ENCODE measurements at regions not wholly inside any gene's neighbourhood (a gene's known extent, or its start where the extent isn't known, plus 50 kb on each side); places are given as distances from the start of the nearest gene placed in this dataset.
"Not testable (repeated sequence)": the region's sequence is repeated elsewhere in the genome, so short reads cannot be mapped to it uniquely, and the experiment has no call there.

- H3K4me2 ChIP-seq (replicated peaks; ENCODE audit: extremely low read depth, low read length, poor library complexity, severe bottlenecking): no peak overlapping the region
- intact Hi-C loops (cut with micrococcal nuclease): no loop called here
- Mint-ChIP-seq H3K36me3 (no peaks in the 10 kb centered on the region), H3K4me3 (no peak overlapping the region), H3K4me1 (no peaks in the 10 kb centered on the region), H3K27me3 (ENCODE audit: low read depth in 3 of 3) (no peaks in the 10 kb centered on the region), H3K9me3 (peaks cover 0 to 11% (median 9%) of the 10 kb centered on the region in 7 donors), H3K27ac (no peak overlapping the region)
- 100% methylated on average over 1 of the region's 1 CpG for WGBS (ENCODE audit: insufficient coverage)
- H3K27me3 ChIP-seq (ENCODE audit: control insufficient read depth in 2 of 2, insufficient read depth in 2 of 2, low read length in 2 of 2): no peaks in the 10 kb centered on the region
- H3K9me3 ChIP-seq (replicated peaks in 1 of 2; ENCODE audit: control insufficient read depth in 1 of 2, insufficient read depth in 1 of 2, low read length in 2 of 2): peaks cover 7 to 18% of the 10 kb centered on the region in 2 donors
- H3K27ac ChIP-seq (ENCODE audit: low read depth in 1 of 2, low read length in 2 of 2): no peak overlapping the region
- no peaks in the 10 kb centered on the region for H3K36me3 ChIP-seq (replicated peaks in 1 of 2; ENCODE audit: control insufficient read depth in 1 of 2, insufficient read depth in 2 of 2, low read length in 2 of 2)
- H2AFZ ChIP-seq (ENCODE audit: insufficient read depth, low read depth, low read length, poor library complexity, severe bottlenecking): no peak overlapping the region
- no peak for TF ChIP-seq CTCF (IDR thresholded peaks at IDR 0.05)
- no peaks in the 10 kb centered on the region for H3K79me2 ChIP-seq (ENCODE audit: insufficient read depth, low read length)
- no peak for DNase-seq
- no peak overlapping the region for H3K4me3 ChIP-seq (replicated peaks in 1 of 3; ENCODE audit: low read depth in 2 of 3, low read length in 3 of 3)
- H3K4me1 ChIP-seq (ENCODE audit: control insufficient read depth in 1 of 2, insufficient read depth in 2 of 2, low read length in 2 of 2): no peaks in the 10 kb centered on the region
- H4K20me1 ChIP-seq (ENCODE audit: insufficient read depth, low read length): no peaks in the 10 kb centered on the region
- H3K9ac ChIP-seq (ENCODE audit: insufficient read depth, low read length, poor library complexity, severe bottlenecking): no peak overlapping the region
These were observed 177.3 kb downstream of the OTOL1 start for GRCh38 chr3:161673866-161674265.

GRCh38 chr3:161674402-161674801 lies 177.8 kb downstream of the OTOL1 start:
- H3K4me3 ChIP-seq (replicated peaks in 1 of 3; ENCODE audit: low read depth in 2 of 3, low read length in 3 of 3): no peak overlapping the region
- H3K4me3 Mint-ChIP-seq: no peak overlapping the region
- peaks cover 0 to 11% (median 8%) of the 10 kb centered on the region in 7 donors for H3K9me3 Mint-ChIP-seq
- H4K20me1 ChIP-seq (ENCODE audit: insufficient read depth, low read length): no peaks in the 10 kb centered on the region
- H3K79me2 ChIP-seq (ENCODE audit: insufficient read depth, low read length): no peaks in the 10 kb centered on the region
- no peak overlapping the region for H3K4me2 ChIP-seq (replicated peaks; ENCODE audit: extremely low read depth, low read length, poor library complexity, severe bottlenecking)
- H3K4me1 ChIP-seq (ENCODE audit: control insufficient read depth in 1 of 2, insufficient read depth in 2 of 2, low read length in 2 of 2): no peaks in the 10 kb centered on the region
- H3K9me3 ChIP-seq (replicated peaks in 1 of 2; ENCODE audit: control insufficient read depth in 1 of 2, insufficient read depth in 1 of 2, low read length in 2 of 2): peaks cover 7 to 15% of the 10 kb centered on the region in 2 donors
- H3K9ac ChIP-seq (ENCODE audit: insufficient read depth, low read length, poor library complexity, severe bottlenecking): no peak overlapping the region
- no peaks in the 10 kb centered on the region for H3K4me1 Mint-ChIP-seq
- H3K27ac ChIP-seq (ENCODE audit: low read depth in 1 of 2, low read length in 2 of 2): no peak overlapping the region
- intact Hi-C loops (cut with micrococcal nuclease): no loop called here
- H3K27me3 ChIP-seq (ENCODE audit: control insufficient read depth in 2 of 2, insufficient read depth in 2 of 2, low read length in 2 of 2): no peaks in the 10 kb centered on the region
- no peaks in the 10 kb centered on the region for H3K36me3 ChIP-seq (replicated peaks in 1 of 2; ENCODE audit: control insufficient read depth in 1 of 2, insufficient read depth in 2 of 2, low read length in 2 of 2)
- no peaks in the 10 kb centered on the region for H3K36me3 Mint-ChIP-seq
- no peak for DNase-seq
- no peak overlapping the region for H3K27ac Mint-ChIP-seq
- H2AFZ ChIP-seq (ENCODE audit: insufficient read depth, low read depth, low read length, poor library complexity, severe bottlenecking): no peak overlapping the region
- TF ChIP-seq CTCF (IDR thresholded peaks at IDR 0.05): no peak
- H3K27me3 Mint-ChIP-seq (ENCODE audit: low read depth in 3 of 3): no peaks in the 10 kb centered on the region

- WGBS (ENCODE audit: insufficient coverage): 93% methylated on average over 5 of the region's 6 CpGs
- DNase-seq; intact Hi-C loops (cut with micrococcal nuclease); H2AFZ ChIP-seq (ENCODE audit: insufficient read depth, low read depth, low read length, poor library complexity, severe bottlenecking); H3K9me3 ChIP-seq (replicated peaks in 1 of 2; ENCODE audit: control insufficient read depth in 1 of 2, insufficient read depth in 1 of 2, low read length in 2 of 2); H3K27me3 ChIP-seq (ENCODE audit: control insufficient read depth in 2 of 2, insufficient read depth in 2 of 2, low read length in 2 of 2); H3K27ac ChIP-seq (ENCODE audit: low read depth in 1 of 2, low read length in 2 of 2); H3K79me2 ChIP-seq (ENCODE audit: insufficient read depth, low read length); H3K27me3 Mint-ChIP-seq (ENCODE audit: low read depth in 3 of 3); H3K36me3 ChIP-seq (replicated peaks in 1 of 2; ENCODE audit: control insufficient read depth in 1 of 2, insufficient read depth in 2 of 2, low read length in 2 of 2); H3K4me1 ChIP-seq (ENCODE audit: control insufficient read depth in 1 of 2, insufficient read depth in 2 of 2, low read length in 2 of 2); H3K36me3 Mint-ChIP-seq; H3K4me2 ChIP-seq (replicated peaks; ENCODE audit: extremely low read depth, low read length, poor library complexity, severe bottlenecking); H3K4me3 ChIP-seq (replicated peaks in 1 of 3; ENCODE audit: low read depth in 2 of 3, low read length in 3 of 3); H3K27ac Mint-ChIP-seq; H4K20me1 ChIP-seq (ENCODE audit: insufficient read depth, low read length); H3K4me3 Mint-ChIP-seq; H3K9ac ChIP-seq (ENCODE audit: insufficient read depth, low read length, poor library complexity, severe bottlenecking); H3K4me1 Mint-ChIP-seq: not testable (repeated sequence)
- peaks cover 3 to 11% (median 5%) of the 10 kb centered on the region in 7 donors for H3K9me3 Mint-ChIP-seq
These were observed 185.2 kb downstream of the OTOL1 start for GRCh38 chr3:161681831-161682230.

Measured in CD14-positive monocyte (primary cell).